Upper lobe of right lung (tissue), 1 donor: ENCODE measurements at regions not wholly inside any gene's neighbourhood (a gene's known extent, or its start where the extent isn't known, plus 50 kb on each side); places are given as distances from the start of the nearest gene placed in this dataset.

ENCODE experiments used
- ATAC-seq: fragments of 200-7000 bp; cut with Tn5 transposase; one replicate; pipeline ENCODE4 v1.9.1; 2020; ENCODE audit warnings: mild to moderate bottlenecking, moderate library complexity
- DNase-seq: peaks from one replicate; pipeline ENCODE4 v3.0.0-alpha.2; 2020
- H3K27ac ChIP-seq: fragments of 200-600 bp; one replicate; pipeline ENCODE4 v1.8.0; 2022
- H3K27me3 ChIP-seq: fragments of 200-600 bp; one replicate; pipeline ENCODE4 v1.8.0; 2022; ENCODE audit warnings: mild to moderate bottlenecking
- H3K36me3 ChIP-seq: fragments of 200-600 bp; one replicate; pipeline ENCODE4 v1.8.0; 2022
- H3K4me1 ChIP-seq: fragments of 200-600 bp; one replicate; pipeline ENCODE4 v1.8.0; 2022
- H3K4me3 ChIP-seq: fragments of 200-600 bp; one replicate; pipeline ENCODE4 v1.8.0; 2022; ENCODE audit warnings: mild to moderate bottlenecking
- H3K9me3 ChIP-seq: fragments of 200-600 bp; one replicate; pipeline ENCODE4 v1.8.0; 2022
- CTCF ChIP-seq: fragments of 200-600 bp; IDR thresholded peaks from one replicate; pipeline ENCODE4 v1.8.0; 2022; ENCODE audit warnings: antibody characterized with exemption
- intact Hi-C: fragments of 100-400 bp; cut with DNase I; formaldehyde crosslinking; loops from one replicate; pipeline ENCODE4 v1.11.0; 2022
- donor health status: DM: no; HTN: yes; CAD: no; lungs with severe emphysema.

DNA sequence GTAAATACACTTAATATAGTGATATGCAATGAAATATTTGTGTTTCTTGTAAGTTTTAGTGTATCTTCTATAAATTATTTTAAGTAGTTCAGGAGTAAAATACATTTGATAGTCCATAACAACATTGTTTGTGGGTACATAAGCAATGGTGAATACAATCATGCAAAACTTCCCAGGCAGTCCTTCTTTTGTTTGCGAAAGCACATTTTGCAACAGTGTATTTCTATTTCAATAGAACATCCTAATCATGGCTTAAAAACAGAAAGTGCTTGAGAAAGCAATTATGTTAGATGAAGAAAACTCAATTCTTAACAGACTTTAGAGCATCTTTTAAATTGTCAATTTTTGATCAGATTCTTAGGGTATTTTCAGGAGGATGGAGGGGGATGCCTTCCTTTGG lies 155.6 kb downstream of the POSTN start:
- DNase-seq (no peak), ATAC-seq (no peak)
- Histone ChIP-seq H3K4me1 (no peaks in the 10 kb centered on the region), H3K27ac (no peak overlapping the region), H3K9me3 (no peaks in the 10 kb centered on the region), H3K36me3 (no peaks in the 10 kb centered on the region), H3K4me3 (no peak overlapping the region), H3K27me3 (no peaks in the 10 kb centered on the region)
- no peak for TF ChIP-seq CTCF
- intact Hi-C loops: no loop called here

GRCh38 chr13:37435881-37436280 lies 162.7 kb downstream of the POSTN start:
- H3K27ac ChIP-seq: no peak overlapping the region
- no peaks in the 10 kb centered on the region for H3K36me3 ChIP-seq
- no peaks in the 10 kb centered on the region for H3K4me1 ChIP-seq
- ATAC-seq: no peak
- H3K9me3 ChIP-seq: no peaks in the 10 kb centered on the region
- intact Hi-C loops: no loop called here
- TF ChIP-seq CTCF: no peak
- H3K4me3 ChIP-seq: no peak overlapping the region
- no peaks in the 10 kb centered on the region for H3K27me3 ChIP-seq
- DNase-seq: no peak

- H3K4me3 ChIP-seq: no peak overlapping the region
- H3K4me1 ChIP-seq: no peaks in the 10 kb centered on the region
- no peaks in the 10 kb centered on the region for H3K36me3 ChIP-seq
- intact Hi-C loops: no loop called here
- ATAC-seq (no peak), DNase-seq (no peak)
- TF ChIP-seq CTCF: no peak
- H3K27ac ChIP-seq: no peak overlapping the region
- H3K27me3 ChIP-seq: no peaks in the 10 kb centered on the region
- no peaks in the 10 kb centered on the region for H3K9me3 ChIP-seq
These were observed 165.5 kb downstream of the POSTN start for GRCh38 chr13:37433086-37433485.

- ATAC-seq: no peak
- H3K36me3 ChIP-seq: no peaks in the 10 kb centered on the region
- H3K4me1 ChIP-seq: no peaks in the 10 kb centered on the region
- intact Hi-C loops: no loop called here
- no peak overlapping the region for H3K4me3 ChIP-seq
- no peaks in the 10 kb centered on the region for H3K9me3 ChIP-seq
- TF ChIP-seq CTCF: no peak
- no peak overlapping the region for H3K27ac ChIP-seq
- no peaks in the 10 kb centered on the region for H3K27me3 ChIP-seq
- DNase-seq: no peak
These were observed 168.6 kb downstream of the POSTN start for GRCh38 chr13:37429976-37430375.

- Histone ChIP-seq H3K36me3 (no peaks in the 10 kb centered on the region), H3K9me3 (no peaks in the 10 kb centered on the region), H3K4me3 (no peak overlapping the region), H3K27ac (no peak overlapping the region), H3K4me1 (no peaks in the 10 kb centered on the region), H3K27me3 (no peaks in the 10 kb centered on the region)
- no peak for DNase-seq
- intact Hi-C loops: no loop called here
- no peak for ATAC-seq
- no peak for TF ChIP-seq CTCF
These were observed 170.6 kb downstream of the POSTN start for GRCh38 chr13:37427843-37428494.

DNA sequence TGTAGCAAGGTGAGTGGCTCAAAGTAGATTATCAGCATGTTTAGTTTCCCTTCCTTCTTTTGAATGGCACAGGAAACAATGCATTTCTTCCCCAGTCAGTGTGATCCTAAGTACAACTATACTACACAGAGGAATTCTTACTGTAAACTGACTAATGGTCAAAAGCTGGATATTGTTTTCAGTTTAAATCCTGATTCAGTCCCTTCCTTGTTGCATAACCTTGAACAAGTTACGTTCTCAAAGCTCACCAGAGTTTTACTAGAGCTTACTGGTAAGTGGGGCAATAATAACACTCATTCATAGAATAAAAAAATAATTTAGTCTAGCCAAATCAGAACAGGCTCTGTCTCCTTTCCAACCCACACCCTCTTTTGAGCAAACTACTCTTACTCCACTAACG lies 180.1 kb downstream of the POSTN start:
- Histone ChIP-seq H3K4me1 (no peaks in the 10 kb centered on the region), H3K9me3 (no peaks in the 10 kb centered on the region), H3K27ac (no peak overlapping the region), H3K4me3 (no peak overlapping the region), H3K36me3 (no peaks in the 10 kb centered on the region), H3K27me3 (no peaks in the 10 kb centered on the region)
- ATAC-seq (no peak), DNase-seq (no peak)
- intact Hi-C loops: no loop called here
- TF ChIP-seq CTCF: no peak
